NCI-H128 (cell line): ENCODE measurements at regions not wholly inside any gene's neighbourhood (a gene's known extent, or its start where the extent isn't known, plus 50 kb on each side); places are given as distances from the start of the nearest gene placed in this dataset.

Source experiments
- DNase-seq: peaks from one replicate; lab custom pipeline; 2025; ENCODE audit not compliant: unreplicated experiment; lab: John Stamatoyannopoulos, UW

DNA sequence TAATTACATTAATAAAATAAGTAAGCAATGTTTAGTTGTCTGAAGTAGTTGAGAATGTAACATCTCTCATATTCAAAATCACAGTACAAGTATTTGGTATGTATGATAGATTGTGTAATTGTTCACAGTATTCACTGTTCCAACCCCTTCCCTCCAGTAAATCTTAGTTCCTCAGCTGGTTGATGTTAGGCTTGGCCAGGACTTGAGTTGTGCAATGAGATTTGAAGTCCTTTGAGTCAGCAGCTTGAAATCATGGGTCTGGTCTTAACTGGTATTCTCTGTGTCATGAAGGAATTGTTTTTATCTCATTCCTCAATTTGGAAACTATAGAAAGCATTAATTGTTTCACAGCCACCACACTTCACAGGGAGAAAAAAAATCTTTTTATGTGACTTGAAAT, 477.1 kb downstream of the FSCB start:
- DNase-seq = no peak

- no peak for DNase-seq
These were observed 479.7 kb downstream of the FSCB start for GRCh38 chr14:44027397-44027796.

DNA sequence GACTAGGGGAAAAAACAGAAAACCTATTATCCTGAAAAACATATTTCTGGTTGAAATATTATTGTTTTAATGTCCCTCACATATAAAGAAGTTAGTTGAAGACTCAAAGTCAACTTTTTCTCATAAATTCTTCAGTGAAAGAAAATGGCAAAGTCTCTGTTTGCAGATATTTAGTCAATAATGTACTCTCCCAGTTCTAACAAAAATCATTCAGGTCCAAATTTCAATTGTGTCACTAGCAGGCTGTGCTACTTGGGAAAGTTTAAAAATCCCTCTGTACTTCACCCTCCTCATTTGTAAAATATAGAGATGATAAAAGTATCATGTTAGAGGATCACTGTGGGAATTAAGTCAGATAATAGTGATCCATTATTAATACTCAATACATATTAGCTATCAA, 496.5 kb downstream of the FSCB start:
- no peak for DNase-seq

DNA sequence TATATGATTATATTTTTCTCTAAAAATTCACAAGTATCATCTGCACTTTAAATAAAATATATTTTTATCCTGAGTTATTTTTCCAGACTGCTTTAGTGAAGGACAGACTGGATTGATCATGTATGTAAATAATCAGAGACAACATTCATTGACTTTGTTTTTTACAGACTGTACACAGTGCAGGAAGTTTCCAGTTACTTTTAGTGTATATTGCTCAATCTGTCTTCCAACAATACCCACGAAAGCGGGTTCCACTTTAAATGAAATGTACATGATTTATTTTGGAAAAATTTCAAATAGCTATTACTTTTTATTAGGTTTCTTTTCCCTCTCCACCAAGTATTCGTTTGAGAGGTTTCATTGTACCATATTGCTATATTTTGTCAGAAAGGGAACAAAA, 497.0 kb downstream of the FSCB start:
- DNase-seq = no peak

GRCh38 chr14:44009642-44010041, 497.4 kb downstream of the FSCB start:
- no peak for DNase-seq

DNA sequence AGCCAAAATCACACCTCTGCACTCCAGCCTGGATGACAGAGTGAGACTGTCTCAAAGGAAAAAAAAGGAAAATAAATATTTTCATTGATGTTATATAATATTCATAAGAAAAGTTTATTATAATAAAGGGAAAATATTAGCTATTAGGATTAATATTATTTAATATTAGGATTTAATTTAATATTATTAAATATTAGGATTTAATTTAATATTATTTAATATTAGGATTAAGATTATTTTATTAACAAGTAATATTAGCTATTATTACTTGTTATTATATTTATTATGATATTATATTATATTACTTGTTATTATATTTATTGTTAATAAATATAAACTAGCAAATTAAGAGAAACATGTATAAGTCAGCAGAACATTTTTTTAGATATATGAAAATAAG, 518.1 kb downstream of the FSCB start:
- DNase-seq = no peak

GRCh38 chr14:43983721-43984120, 523.4 kb downstream of the FSCB start:
- DNase-seq = no peak

DNA sequence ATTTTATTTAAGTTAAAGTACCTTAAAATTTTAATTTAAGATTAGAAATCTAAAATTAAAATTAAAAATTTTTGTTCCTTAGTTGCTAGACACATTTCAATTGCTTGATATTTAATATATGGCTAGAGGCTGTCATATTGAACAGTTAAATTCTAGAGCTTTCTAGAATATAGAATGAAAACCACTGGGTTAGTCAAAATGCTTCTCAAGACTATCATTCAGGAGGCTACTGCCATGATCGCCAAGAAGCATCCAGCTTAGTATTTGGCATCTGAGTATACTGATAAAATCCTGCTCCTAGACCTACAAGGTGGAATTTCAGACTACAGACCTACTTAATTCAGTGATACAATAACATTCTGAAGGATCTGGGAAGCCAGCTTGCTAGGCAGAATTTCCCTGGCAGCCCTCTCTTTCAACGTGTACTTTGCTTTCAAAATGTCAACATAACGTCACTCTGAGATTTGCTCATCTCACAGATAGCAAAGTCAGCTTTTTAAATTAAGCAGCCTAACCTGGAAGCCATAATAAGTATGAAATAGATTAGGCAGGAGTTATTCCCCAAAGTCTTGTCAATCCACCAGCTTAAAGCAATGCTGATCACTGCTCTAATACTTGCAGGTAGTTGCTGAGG, 525.8 kb downstream of the FSCB start:
- DNase-seq = no peak

- DNase-seq = no peak
These were observed 550.3 kb downstream of the FSCB start for GRCh38 chr14:43956741-43957140.

GRCh38 chr14:43949400-43949799, 557.7 kb downstream of the FSCB start:
- DNase-seq = no peak

GRCh38 chr14:43939836-43940235, 567.2 kb downstream of the FSCB start:
- DNase-seq = no peak

DNA sequence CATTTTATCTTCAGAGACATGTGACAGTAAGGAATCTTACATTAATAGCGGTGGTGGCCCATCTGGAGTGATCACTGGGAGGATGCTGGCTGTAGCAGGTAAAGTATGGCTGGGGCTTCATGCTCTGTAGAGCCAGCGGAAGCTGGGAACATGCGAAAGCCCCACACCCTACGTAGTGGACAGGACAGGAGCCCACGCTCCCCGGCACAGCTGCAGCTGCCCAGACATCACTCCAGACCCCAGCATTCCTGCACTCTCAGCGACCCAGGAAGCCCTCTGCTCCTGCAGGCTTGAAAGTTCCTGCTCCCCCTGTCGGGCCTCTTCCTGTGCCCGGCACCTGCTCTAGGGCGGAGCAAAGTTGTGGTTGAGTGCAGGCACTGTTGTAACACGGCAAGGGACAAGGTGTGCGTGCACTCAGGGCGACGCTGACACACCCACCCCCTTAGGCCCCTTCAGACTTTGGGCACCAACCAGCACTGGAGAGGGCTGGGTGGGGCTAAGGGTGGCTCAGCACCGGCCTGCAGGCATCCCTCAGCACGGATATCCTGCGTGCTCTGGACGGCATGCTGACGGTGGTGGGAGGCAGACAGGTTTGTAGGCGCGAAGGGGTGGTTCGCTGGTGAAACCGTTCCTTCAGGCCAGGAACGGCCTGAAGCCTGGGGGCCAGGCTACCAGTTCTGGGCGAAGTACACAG, 568.3 kb downstream of the FSCB start:
- DNase-seq = no peak

- no peak for DNase-seq
These were observed 570.1 kb downstream of the FSCB start for GRCh38 chr14:43937001-43937400.

DNA sequence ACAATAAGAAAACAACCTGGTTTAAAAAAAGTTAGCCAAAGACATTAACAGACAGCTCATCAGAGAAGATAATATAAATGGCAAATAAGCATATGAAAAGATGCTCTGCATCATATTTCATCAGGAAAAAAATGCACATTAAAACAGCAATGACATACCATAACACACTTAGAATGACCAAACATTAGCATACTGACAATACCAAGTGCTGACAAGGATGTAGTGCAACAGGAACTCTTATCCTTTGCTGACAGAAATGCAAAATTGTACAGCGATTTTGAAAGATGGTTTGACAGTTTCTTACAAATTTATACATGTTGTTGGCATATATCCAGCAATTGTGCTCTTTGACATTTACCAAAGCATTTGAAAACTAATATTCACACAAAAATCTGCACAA, 573.0 kb downstream of the FSCB start:
- no peak for DNase-seq

DNA sequence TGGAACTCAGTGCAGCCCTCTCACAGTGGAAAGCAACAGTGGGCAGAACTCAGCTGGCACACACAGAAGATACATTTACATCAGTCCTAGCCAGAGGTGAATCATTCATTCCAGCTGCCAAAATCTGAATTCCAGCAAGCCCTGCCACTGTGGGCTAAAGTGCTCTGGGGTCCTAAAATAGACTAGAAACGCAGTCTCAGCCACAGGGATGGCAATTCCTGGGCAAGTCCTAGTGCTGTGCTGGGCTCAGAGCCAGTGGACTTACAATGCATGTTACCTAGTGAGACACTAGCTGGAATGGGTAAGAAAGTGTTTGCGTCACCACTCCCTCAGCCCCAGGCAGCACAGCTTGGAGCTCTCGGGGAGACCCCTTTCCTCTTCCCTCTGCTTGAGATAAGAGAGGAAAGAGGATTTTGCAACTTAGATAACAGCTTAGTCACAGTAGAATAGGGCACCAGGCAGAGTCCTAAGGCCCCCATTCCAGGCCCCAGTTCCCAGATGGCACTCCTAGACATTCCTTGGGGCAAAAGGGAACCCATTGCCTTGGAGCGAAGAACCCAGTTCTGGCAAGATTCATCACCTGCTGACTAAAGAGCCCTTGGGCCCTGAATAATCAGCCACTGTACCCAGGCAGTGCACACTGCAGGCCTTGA, 592.9 kb downstream of the FSCB start:
- no peak for DNase-seq

DNA sequence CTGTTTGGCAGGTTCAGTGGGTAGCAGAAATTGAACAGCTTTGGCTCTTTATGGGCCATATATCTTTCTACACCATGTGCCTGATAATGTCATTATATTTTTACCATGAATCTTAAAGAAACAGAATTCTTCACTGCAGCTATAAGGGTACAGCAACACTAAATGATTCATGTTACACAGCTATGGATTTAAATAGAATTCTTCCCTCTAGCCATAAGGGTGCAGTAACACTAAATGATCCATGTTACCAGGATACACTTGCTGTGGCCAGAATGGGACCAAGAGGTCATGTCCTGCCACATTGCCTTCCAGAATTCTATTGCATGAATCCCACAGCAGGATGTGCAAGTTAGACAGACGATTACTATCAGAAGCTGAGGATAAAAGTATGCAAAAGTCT, 603.9 kb downstream of the FSCB start:
- DNase-seq = no peak

GRCh38 chr14:43901911-43902673, 605.0 kb downstream of the FSCB start:
- no peak for DNase-seq

GRCh38 chr14:43900173-43900655, 606.9 kb downstream of the FSCB start:
- no peak for DNase-seq

GRCh38 chr14:43898687-43899086, 608.4 kb downstream of the FSCB start:
- no peak for DNase-seq

- DNase-seq = no peak
These were observed 611.0 kb downstream of the FSCB start for GRCh38 chr14:43896044-43896443.

DNA sequence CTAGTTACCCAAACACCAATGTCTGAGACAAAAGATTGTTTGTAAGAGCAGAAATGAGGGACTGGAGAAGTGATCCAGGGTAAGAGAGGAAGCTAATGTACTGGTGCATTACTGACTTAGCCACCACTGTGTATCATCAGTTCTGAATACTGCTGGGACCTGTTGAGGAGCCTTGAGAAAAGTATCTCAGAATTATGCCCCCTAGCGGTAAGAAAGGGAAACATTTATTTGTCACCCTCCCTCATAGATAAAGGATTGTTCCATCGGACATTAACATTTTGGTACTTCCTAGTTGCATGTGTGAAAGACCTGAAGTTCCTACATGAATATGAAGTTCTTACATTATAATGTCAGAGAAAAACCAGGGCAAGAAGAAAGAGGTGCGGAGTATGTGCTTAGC, 612.5 kb downstream of the FSCB start:
- no peak for DNase-seq

GRCh38 chr14:43887523-43887922, 619.6 kb downstream of the FSCB start:
- no peak for DNase-seq
